DMS 273 treated with DMSO at 0.1 percent for 48 hours (cell line): ENCODE measurements at regions not wholly inside any gene's neighbourhood (a gene's known extent, or its start where the extent isn't known, plus 50 kb on each side); places are given as distances from the start of the nearest gene placed in this dataset.

Source experiments
- DNase-seq: peaks from one replicate; lab custom pipeline; 2025; lab: John Stamatoyannopoulos, UW

DNA sequence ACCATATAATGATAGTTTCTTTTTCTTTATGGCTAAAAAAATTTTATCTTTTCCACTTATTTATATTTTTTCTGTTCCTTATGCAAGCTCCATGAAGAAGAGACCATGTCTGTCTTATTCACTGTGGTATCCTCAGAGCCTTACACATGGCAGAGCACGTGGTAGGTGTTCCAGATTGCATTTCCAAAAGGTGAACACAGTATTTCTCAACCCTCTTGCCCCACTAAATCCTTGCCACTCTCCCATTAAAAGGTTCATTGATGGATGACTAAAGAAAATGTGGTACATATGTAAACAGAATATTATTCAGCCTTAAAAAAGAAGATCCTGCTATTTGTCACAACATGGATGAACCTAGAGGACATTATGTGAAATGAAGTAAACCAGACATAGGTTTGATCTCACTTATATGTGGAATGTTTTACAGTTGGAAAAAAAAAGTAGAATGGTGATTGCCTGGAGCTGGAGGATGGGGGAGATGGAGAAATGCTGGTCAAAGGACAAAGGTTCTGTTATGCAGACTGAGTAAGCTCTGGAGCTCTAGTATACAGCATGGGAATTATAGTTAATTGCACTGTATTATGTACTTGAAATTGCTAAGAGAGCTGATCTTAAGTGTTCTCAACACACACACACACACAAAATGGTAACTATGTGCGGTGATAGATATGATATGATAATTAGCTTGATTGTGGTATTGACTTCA is 266.7 kb downstream of the CNTN3 start:
- DNase-seq = no peak

DNA sequence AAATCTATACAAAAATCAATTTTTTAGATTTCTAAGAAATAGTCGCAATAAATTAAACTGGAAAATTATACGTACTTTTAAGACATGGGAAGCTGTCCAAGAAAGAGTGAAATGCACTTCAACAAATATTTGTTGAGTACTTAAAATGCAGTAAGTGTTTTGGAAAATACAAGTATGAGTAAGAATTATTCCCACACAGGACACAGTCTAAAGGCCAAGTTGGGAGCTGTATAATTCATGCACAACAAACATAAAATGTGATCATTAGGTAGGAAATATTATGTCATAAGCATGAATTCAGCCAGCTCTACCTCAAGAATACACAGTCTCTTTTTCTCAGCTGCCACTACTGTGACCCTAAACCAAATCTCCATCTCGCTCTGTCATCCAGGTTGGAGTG is 267.6 kb downstream of the CNTN3 start:
- DNase-seq = no peak

GRCh38 chr3:74345701-74346100 is 268.8 kb downstream of the CNTN3 start:
- DNase-seq = no peak

GRCh38 chr3:74344865-74345440 is 269.5 kb downstream of the CNTN3 start:
- DNase-seq = no peak

DNA sequence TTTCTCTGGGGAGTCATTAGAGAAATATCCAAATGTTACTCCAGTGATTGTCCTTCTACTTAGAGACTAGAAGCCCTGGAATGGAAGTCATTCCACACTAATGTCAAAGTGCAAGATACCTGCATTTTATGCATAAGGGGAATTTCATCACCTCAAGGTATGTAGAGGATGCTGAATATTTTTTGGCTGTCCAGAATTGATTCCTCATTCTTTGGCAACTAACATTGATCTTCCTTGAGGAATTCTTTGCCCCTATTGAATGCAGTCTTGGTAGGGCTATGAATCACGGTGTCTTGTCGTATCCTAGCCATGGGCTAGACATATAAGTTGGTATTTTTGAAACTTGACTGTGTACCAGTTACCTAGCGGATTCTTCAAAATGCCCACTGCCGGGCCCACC is 271.1 kb downstream of the CNTN3 start:
- no peak for DNase-seq

GRCh38 chr3:74338998-74339397 is 275.5 kb downstream of the CNTN3 start:
- no peak for DNase-seq

DNA sequence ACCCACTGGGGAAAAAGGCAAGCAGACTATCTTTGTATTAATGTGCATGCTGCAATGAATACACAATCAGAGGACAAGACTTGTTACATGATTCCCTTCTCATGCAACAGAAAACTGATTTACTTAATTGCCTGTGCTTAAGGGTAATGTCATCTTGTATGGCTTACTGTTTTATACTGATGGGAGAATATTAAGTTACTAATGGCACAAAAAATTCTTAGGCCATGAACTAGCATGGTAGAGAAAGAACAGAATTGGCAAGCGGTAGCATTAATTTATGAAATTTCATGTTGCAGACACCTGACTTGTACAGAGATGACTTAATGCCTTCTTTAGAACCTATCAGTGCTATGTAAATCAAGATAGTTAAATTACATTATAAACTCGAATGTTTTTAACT is 282.3 kb downstream of the CNTN3 start:
- DNase-seq = no peak

GRCh38 chr3:74331711-74332110 is 282.7 kb downstream of the CNTN3 start:
- no peak for DNase-seq

DNA sequence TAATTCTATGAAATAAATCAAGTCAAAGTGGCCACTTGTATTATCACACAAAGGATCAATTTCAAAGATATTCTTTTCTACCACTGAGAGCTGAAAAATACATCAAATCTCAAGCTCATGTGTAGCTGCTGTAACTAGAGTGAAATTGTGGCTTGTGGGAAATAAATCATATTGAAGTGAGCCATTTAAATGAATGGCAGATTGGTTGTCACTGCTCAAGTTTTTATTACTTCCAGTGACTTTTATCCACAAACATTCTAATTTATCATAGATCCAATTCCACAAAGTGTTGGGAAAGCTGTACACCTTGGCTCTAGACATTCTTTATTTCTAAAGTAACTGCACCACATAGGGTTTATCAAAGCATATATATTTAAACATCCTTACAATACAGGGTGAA is 285.4 kb downstream of the CNTN3 start:
- no peak for DNase-seq

- no peak for DNase-seq
Observed at GRCh38 chr3:74328435-74328834, 286.0 kb downstream of the CNTN3 start.

GRCh38 chr3:74315291-74315690 is 299.2 kb downstream of the CNTN3 start:
- DNase-seq = no peak

- DNase-seq = no peak
Observed at GRCh38 chr3:74314696-74315095, 299.8 kb downstream of the CNTN3 start.

- DNase-seq = no peak
Observed at GRCh38 chr3:74309716-74310115, 304.7 kb downstream of the CNTN3 start.

- no peak for DNase-seq
Observed at GRCh38 chr3:74304424-74304823, 310.0 kb downstream of the CNTN3 start.

DNA sequence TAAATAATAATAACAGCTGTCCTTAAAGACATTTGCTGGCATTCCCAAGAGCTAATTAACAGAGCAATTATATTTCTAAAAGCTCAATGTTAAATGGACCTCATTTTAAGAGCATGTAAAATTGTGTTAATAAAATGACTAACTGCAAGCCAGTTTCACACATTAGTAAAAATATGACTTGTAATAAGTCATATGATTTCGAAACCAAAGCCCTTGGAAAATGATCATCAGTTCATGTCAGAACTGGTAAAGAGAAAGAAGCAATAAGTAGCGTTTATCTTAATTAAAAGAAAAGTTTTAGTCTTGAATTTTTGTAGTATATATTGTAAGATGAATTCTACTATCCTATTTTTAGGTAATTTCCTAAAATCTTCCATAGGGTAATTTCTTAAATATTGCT is 310.7 kb downstream of the CNTN3 start:
- DNase-seq = no peak

GRCh38 chr3:74302969-74303368 is 311.5 kb downstream of the CNTN3 start:
- DNase-seq = no peak

GRCh38 chr3:74302281-74302680 is 312.2 kb downstream of the CNTN3 start:
- no peak for DNase-seq

DNA sequence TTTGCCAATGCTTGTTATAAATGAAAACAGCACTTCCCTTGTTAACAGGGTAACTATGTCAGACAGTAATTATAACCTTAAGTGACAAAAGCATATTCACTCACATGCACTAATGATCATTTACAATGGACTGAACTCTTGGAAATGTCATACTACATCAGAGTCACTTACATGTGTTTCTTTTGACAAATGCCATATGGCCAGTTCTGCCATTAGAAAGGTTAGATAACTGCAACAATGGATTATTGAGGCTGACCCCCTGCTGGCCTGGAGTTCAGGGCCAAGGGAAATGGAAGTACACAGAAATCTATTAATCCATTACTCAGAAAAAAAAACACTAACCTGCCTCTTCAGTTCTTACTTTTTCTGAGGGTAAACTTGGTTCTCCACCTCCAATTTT is 313.4 kb downstream of the CNTN3 start:
- no peak for DNase-seq

DNA sequence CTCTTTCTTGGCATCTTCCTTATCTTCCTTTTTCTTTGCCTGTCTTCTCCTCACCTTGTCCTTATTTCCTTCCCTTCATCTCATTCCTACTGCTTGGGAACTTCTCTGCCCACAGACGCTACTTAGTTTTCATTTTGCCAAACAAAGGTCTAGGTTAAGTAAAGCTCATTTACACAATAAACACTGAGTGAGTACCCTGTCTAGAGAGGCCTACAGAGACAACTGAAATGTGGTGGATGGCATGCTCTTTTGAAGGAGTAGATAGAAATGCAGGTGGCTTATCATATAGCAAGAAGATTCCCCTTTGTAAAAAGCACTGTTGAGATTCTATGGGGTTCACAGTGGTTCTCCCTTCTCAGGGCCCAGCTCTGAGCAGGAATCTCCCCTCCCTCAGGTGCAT is 319.0 kb downstream of the CNTN3 start:
- no peak for DNase-seq

DNA sequence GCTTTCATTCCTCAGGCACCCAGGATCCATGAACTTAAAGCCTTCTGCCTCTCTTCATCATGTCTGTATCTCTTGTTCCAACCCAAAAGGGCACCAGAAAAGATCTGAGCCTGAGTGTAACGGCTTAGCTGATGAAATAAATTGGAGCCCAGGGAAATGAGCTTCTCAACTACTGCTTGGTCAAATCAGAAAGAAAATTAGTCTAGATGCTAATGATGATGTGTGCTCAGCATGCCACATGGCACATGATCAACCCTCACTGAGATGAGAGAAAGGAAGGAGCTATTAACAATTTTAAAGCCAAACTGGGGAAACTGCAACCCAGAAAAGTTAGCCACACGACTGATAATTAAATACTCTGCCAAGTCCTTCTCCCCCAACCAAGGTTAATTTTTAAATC is 325.7 kb downstream of the CNTN3 start:
- no peak for DNase-seq

- DNase-seq = no peak
Observed at GRCh38 chr3:74287557-74287956, 326.9 kb downstream of the CNTN3 start.

DNA sequence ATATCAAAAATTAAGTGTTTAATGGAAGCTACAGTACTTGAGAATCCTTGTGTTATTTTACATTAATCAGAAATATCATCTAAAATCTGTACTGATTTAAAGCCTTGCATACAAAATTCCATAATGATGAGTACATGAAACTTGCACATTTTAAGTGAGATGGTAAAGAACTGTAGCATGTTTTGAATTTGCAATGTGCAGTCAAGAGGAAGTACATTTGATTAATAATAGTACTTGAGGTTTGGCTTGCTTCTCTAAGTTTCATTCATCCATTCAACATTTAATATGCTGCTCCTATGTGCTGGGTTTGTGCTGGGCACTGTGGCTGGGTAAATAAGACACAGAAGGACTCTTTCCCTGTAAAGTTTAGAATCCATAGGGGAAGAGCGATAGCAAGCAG is 332.3 kb downstream of the CNTN3 start:
- no peak for DNase-seq

DNA sequence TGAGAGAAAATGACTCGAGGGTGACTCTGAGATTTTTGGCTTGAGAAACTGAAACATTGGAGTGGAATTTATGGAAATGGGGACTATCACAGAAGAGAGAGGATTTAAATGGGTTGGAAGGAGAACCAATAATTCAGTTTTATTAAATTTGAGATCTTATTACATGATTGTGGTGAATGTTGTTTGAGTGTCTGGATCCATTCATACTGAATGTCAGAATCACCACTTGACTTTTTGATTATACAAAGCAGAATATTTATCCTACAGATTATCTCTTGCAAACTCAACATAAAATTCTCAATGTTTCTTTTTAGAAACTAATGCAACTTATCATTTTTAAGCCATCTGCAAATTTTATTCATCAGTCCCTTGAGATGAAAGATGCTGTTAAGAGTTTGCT is 332.8 kb downstream of the CNTN3 start:
- DNase-seq = no peak
